NCI-H82 treated with DMSO at 0.1 percent for 48 hours (cell line): ENCODE measurements at regions not wholly inside any gene's neighbourhood (a gene's known extent, or its start where the extent isn't known, plus 50 kb on each side); places are given as distances from the start of the nearest gene placed in this dataset.

Experiments
- DNase-seq: peaks from one replicate; lab custom pipeline; 2025; ENCODE audit not compliant: unreplicated experiment; lab: John Stamatoyannopoulos, UW

DNA sequence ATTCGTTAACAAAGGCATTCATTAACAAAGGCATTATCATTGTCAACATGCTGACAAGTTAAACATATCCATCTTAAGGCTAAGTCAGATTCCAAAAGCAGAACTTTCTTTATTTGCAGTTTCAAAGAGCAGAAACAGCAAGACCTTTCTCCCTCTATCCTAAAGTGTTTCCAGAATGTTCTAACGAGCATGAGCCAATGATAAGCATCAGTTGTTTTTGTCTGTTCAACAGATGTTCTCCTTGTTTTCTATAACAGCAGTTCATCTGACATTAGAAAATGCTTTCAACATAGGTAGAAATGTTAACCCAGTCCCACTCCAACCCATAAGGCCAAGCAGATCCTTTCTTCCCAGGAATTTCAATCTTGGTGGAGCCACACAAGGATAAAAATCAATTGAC, 77.6 kb upstream of the POMGNT2 start:
- no peak for DNase-seq

DNA sequence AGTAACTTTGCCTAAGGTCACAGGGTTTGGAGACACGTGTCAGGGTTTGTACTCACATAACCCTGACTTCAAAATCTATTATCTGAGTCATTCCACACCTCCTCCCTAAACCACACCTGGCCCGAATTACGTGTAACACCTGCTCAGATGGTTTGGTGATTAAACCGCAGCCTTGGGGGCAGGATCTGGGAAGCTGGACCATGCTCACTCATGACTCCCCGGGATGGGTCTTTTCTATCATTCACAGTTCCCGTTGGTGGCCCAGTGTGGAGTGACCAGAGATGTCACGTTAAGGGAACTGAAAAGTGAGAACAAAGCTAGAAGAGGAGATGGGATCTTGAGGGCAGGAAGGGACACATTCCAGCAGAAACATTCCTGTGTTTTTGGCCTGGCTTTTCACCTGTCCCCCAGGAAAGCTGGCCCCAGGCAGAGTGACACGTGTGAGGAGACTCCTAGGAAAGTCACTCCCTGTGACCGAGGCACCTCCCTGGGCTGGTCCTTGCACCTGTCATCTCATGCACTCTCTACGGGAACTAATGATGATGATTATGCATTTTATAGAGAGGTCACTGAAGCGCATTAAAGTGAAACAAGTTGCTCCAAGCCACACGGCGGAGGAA, 75.4 kb upstream of the POMGNT2 start:
- DNase-seq = no peak

DNA sequence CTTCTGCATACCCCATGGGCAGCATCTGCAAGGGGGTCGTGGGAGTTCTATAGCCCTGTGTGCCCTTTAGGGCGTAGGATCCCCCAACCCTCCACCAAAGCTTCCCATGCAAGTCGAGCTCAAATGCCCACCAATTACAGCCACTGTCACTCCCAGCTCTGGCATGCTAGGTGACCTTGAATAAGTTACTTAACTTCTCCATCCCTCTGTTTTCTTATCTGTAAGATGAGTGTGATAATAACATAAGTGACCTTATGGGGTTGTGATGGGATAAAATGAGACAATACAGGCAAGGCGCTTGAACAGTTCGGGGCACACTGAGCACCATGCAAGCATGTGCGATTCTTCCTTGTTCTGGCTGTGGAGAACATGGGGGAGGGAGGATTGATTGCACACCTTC, 74.8 kb upstream of the POMGNT2 start:
- DNase-seq = no peak

DNA sequence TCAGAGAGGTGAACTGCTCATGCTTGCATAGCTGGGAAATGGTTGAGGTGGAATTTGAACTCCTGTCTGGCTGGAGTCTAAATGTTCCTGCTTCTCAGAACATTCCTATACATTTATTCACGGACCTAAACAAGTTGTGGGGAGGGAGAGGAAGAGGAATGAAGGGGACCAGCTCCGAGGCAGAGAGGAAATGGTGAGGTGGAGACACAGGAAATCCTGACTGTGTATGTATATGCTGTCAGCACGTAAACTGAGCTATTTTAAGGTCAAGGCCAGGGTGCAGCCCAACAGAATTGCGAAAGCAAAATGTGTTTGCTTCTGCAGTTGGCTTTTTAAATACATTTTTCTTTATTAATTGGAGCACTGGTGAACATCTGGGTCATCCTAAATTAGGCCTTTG, 74.1 kb upstream of the POMGNT2 start:
- DNase-seq = no peak

DNA sequence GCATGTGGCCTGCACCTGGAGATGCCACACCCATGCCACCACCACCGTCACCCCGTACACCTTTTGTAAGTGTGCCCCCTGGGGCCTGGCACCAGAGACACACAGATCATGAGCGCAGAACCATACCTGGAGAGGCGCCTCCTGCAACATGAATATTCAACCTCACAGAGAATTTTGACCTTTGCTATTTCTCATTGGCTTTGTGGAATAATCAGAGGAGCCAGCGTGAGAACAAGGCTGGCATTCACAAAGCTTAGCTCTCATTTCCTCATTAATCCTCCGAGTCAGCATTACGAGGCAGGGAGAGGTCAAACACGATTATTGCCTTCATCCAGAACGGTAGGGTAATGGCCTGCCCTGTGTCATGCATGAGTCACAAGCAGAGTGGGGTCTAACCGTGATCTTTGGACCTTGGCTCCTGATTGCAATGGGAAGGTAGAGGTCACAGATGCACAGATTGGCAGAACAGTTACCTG, 73.0 kb upstream of the POMGNT2 start:
- no peak for DNase-seq

DNA sequence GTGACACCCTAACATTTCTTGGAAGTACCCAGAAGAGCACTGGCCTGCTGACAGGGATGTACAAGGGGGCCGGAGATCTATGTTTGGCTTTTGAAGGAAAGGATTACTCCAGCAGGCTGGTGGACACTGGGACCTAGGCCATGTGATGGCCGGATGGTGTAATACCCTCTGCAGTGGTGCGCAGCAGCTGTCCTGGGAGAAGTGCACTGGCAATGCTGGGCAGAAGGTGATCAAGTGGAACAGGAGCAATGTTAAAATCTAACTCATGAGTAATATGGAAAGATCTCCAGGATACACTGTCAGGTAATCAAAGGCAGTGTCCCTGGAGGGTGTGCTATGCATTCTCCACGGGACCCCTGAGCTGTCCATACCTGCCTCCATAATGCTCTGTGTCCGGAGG, 71.2 kb upstream of the POMGNT2 start:
- no peak for DNase-seq

DNA sequence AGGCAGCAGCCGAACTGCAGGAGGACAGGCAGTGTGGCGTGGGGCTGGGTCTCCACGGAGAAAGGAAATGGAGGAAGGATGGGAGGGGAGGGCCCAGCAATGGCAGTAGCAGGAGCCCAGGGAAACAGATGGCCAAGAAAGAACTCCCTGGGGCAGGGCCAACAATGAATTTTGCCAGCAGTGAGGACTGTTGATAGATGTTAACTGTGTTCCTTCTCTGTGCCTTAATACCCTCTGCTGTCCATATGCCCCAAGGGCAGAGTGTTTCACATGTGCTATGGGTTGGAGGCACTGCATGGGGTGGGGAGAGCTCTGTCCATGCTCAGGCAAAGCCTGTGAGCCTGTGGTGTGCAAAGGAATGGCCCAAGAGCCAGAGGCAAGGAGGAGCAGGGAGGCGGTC, 70.8 kb upstream of the POMGNT2 start:
- no peak for DNase-seq

DNA sequence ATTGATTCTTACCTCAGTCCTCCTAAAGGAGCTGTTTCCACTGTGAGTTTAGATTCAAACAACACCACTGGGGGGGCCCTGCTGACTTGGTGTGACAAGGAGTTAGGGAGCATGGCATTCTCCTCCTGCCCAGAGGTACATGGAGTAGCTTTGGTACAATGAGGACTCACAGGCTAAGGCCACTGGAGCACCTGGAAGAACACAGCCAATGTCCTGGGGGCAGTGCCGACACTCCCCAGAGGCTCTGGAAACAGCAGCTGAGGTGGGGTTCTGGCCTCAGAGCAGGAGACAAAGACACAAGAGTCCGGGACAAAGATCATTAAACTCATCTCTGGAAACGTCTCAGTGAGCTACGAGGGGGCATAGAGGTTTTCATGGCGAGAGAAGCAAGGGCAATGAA, 69.7 kb upstream of the POMGNT2 start:
- DNase-seq = no peak

DNA sequence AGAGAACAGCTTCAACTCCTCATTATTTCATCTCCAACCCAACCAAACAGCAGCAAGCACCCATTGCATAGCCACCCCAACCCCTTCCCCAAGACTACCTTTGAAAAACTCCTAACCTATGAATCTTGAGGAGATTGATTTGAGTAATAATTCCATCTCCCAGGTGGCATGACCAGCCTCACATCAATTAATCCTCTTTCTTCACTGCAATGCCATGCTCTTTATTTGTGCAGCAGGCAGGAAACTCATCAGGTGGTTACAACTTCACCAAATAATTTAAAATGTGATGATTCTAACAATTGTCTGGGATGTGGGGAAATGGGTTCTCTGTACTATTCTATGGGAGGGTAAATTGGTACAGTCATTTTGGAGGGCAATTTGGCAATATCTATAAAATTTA, 68.1 kb upstream of the POMGNT2 start:
- no peak for DNase-seq

DNA sequence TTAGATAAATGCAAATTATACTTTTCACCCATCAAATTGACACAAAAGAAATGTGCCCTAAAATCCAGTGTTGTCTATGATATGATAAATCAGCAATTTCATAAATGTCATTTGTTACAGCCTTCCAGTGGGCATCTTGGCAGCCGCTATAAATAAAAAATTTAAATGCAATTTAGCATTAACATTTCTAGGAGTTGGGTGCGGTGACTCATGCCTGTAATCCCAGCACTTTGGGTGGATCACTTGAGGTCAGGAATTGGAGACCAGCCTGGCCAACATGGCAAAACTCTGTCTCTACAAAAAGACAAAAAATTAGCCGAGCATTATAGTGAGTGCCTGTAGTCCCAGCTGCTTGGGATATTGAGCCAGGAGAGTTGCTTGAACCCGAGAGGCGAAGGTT, 65.9 kb upstream of the POMGNT2 start:
- DNase-seq = no peak

DNA sequence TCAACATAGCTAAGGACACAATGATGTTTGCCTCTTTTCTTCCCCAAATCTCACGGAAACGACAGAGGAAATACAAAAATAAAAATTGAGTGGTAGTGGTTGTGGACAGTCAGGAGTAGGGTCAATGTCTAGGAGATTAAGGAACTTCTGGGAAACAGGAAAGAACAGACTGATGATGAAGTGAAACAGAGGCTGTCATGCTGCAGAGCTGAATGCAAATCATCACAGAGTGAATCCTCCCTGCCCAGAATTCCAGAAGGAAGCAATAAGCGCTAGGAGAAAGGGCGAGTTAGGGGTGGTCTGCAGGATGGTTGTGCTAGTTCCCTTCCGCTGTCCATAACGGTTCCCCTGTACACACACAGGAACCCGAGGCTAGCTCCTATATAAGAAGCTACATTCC, 64.7 kb upstream of the POMGNT2 start:
- no peak for DNase-seq

DNA sequence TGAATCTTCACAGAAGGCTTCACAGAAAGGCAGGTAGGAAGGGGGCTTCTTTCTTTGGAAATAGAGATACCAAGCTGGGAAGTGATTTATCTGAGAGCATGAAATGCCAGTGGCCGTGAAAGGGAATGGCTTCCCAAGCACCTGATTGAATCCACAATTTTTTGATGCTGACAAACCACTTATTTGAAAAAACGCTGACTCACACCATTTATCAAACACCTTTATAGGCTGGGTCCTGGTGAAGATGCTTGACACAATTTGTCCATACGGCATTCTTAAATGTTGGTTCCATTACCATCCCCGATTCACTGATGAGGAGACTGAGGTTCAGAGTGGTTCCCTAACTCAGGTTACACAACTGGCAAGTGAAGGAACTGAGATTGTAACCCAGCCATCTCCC, 64.1 kb upstream of the POMGNT2 start:
- no peak for DNase-seq

DNA sequence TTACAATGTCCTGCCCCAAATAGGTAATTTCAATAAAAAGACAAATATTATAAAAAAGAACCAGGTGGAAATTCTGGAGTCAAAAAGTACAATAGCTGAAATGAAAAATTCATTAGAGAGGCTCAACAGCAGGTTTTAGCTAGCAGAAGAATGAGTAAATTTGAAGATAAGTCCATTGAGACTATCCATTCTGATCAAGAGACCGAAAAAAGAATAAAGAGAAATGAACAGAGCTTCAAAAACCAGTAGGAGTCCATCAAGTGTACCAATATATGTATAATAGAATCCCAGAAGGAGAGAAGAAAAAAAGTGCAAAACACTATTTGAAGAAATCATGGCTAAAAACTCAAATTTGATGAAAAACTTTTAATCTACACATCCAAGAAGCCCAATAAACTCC, 60.5 kb upstream of the POMGNT2 start:
- DNase-seq = no peak

DNA sequence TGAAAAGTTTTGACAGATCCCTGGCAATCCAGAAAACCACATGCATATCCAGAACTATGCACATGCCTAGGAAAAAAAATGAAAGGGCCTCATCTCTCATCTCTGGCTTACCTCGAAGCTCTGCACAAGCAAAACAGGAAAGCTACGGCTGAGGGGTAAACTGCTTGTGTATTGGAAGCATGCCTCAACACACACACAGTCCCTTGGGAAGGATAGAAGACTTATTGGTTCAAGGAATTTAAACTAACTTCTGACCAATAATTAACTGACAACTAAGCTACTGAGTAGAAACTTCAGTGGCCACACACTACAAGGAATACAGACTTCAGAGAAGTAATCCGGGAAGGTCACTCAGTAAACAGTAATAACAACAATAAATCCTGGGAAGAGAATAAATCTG, 59.9 kb upstream of the POMGNT2 start:
- DNase-seq = no peak

DNA sequence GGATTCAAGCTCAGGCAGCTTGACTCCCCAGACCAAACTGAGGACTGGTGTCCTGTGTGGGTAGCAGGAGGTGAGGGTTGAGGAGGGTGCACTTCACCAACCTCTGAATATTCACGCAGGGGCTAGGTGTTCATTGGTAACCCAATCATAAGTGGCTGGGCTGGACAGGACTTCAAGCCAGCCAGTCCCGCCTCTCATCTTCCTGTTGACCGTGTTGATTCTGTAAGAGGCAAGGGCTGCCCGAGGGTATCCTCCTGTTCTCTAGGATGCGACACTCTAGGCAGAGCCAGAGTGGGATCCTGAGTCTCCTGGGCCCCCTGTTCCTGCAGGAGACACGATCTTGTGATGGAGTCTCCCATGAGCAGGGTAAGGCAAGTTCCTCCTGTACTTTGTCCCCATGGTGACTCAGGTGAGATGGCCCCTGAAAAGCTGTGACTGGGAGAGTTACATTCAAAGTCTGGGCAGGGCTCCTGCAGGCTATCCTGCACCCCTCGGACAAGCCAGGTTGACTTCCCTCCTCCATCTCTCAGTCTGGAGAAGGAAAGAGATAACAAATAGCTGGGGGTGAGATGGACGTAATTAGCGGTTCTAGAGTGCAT, 58.1 kb upstream of the POMGNT2 start:
- DNase-seq = no peak

DNA sequence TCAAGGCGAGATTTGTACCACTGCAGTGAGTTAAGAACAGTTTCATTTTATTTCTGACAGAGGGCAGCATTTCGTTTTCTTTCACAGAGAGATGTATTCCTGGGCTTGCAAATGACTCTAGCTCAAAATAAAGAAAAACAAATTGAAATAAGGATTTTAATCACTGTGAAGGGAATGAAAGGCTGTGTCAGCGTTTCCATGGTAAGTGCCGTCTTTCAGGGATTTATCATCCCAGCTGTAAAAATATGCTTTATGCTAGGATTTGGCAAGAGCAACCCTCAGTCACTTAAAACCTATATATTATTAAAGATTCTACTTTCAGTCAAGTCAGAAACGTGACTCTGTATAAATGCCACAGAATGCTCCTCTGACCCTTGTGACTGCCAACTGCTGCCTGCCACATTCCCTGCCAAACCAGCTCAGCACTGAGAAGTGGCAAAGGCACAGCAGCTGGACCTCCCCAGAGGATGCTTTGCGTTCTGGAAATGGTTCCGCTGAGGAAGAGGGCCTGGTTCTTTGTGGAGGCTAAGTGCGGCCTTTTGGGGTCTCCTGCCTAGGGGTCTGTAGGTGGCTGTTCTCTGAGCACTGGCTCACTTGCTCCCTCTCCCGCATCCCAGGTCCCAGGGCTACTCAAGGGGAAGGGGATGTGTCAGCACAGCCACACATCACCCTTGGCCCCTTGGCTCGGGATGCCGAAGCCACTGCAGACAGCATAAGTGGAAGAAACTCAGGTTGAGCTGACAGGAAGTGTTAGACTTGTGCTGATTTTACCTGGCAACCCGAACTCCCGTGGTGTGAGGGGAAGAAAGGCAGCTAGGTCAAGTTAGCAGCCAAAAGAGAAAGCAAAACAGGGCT, 56.6 kb upstream of the POMGNT2 start:
- DNase-seq = no peak

DNA sequence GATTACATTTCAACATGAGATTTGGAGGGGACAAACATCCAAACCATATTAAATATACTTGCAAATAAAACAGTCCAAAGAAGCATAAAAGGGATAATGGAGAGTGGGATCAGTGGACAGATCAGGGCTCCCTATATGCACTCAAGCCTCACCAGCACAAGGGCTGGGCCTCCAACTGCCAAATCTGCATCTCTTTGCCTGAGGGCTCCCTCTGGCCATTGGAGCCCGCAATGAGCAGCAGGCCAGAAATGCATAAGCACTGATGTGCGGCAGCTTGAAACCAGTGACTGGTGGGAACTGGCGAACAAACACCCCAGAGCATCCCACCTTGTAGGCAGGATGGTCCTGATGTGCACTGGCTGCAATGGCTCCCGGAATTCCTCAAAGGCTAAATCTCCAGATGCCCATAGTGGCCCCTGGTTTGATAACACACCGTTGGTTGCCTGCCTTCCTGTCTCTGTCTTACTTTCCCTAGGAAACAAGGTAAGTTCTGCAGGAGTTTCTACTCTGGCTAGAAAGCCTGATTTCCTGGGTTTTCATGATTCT, 55.9 kb upstream of the POMGNT2 start:
- DNase-seq = no peak

DNA sequence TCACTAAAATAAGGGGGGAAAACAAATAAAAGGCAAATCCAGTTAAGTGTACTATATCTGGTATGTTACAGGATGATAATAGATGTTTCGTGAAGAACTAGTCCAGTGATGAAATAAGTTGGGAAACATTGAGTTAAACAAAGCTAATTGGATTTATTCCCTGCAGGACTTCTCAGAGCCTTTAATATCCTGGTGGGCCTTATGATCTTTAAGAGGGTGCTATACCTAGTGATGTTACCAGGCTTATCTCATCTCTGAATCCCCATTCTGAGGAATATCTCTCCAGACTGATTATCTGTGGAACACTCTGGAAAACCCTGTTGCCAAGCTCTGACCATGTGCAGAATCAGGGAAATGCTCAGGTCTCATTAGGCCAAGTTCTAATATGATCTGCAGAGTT, 54.8 kb upstream of the POMGNT2 start:
- no peak for DNase-seq

DNA sequence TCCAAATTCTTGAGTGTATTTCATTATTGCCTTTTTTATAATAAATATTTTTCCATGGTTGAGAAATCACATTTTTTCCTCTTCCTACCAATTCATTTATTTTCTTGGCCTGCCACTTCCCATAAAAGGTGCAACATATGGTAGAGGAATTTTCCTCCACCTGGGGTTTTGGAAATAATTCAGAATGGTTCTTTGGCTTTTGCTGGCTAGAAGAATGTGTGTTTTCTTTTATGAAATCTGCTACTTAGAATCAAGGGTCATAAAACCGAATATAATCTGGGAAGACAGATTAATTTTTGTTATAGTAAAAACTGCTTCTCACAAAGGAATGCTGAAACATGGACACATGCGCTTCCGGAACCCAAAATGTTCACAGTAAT, 54.0 kb upstream of the POMGNT2 start:
- DNase-seq = no peak

DNA sequence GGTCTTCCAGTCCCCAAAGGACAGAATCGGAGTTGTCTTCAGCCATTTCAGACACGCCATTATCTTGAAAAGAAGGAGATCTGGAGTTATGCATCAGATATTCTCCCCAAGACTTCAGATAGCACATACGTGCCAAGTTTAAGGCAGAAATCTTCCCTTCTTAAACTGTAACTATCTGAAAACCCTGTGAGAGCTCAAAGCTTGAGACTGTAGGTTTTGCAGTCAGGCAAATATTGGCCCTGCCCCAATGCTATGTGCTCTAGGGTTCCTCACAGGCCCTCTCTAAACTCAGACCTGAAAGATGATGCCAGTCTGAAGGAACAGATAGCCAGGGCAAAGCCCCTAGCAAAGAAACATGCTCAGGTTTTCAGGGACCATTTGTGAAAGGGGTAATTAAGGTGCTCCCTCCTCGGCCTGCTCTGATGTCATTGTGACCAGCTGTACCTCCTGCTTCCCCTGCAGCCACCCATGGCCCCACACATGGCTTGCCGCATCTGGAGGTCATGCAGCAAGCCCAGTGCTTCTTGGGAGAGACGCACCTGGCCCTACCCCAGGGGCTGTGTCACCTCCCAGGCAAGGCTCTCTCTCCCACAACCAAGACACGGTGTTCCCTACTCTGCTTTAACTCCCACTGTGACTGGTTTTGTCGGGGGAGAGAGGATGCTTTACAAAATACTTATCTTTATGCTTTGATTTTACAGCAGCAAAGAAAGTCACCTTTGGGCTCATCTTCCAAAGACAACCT, 53.4 kb upstream of the POMGNT2 start:
- no peak for DNase-seq

DNA sequence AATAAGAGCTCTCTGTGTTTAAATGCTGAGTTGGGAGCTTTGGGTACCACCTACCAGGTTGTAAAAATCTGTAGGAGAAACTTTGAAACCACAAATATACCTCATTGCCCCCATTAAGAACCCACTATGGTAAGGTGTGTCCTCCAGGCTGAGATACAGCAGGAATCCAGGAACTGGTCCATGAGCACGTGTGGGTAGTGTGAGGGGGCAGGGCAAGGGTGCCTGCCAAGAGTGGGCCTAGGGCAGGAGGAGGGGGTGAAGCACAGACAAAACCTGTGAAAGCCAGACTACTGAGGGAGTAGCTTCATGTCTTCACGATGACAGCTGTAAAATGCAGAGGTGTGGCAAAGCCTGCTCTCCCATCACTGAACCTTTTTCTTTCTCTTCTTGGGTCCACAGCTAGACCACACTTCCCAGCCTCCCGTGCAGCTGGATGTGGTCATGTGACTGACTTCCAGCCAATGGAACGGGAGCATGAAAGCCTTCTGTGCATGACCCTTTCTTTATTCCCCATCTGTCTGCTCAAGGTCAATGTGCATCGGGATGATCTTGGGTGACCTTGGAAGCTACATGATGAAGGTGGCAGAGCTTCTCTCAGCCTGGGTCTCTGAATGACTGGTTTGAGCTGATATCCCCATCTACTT, 51.1 kb upstream of the POMGNT2 start:
- no peak for DNase-seq
